Osteoblast (primary cell): ENCODE measurements at regions not wholly inside any gene's neighbourhood (a gene's known extent, or its start where the extent isn't known, plus 50 kb on each side); places are given as distances from the start of the nearest gene placed in this dataset.

ENCODE experiments used
- DNase-seq: peaks from one replicate; pipeline ENCODE4 v3.0.0; 2011; ENCODE audit warnings: low spot score, mixed read lengths; ENCODE audit not compliant: insufficient read length; ENCODE audit errors: missing footprints
- H2AFZ ChIP-seq: 2 replicates; pipeline ENCODE4 v1.6.0; 2011; ENCODE audit warnings: mild to moderate bottlenecking, low read length
- H3K27ac ChIP-seq: 2 replicates; pipeline ENCODE4 v1.5.1; 2011; ENCODE audit warnings: mild to moderate bottlenecking, low read depth, low read length, moderate library complexity
- H3K27me3 ChIP-seq: 2 replicates; pipeline ENCODE4 v1.6.0; 2012; ENCODE audit warnings: mild to moderate bottlenecking, control low read depth, inconsistent platforms, low read length, moderate library complexity; ENCODE audit not compliant: insufficient read depth
- H3K36me3 ChIP-seq: 2 replicates; pipeline ENCODE4 v1.5.1; 2011; ENCODE audit warnings: mild to moderate bottlenecking, low read length, control low read depth, moderate library complexity; ENCODE audit not compliant: insufficient read depth
- H3K4me1 ChIP-seq: 2 replicates; pipeline ENCODE4 v1.5.1; 2011; ENCODE audit warnings: mild to moderate bottlenecking, low read length, control low read depth, moderate library complexity; ENCODE audit not compliant: insufficient read depth
- H3K4me2 ChIP-seq: 2 replicates; pipeline ENCODE4 v1.6.0; 2011; ENCODE audit warnings: mild to moderate bottlenecking, low read length; ENCODE audit not compliant: insufficient read depth
- H3K4me3 ChIP-seq: fragments of 200-600 bp; sonication (generic); 3 replicates; pipeline ENCODE4 v1.5.1; 2012; ENCODE audit warnings: mild to moderate bottlenecking, low read length, inconsistent platforms; ENCODE audit not compliant: insufficient read depth
- H3K79me2 ChIP-seq: 2 replicates; pipeline ENCODE4 v1.6.0; 2012; ENCODE audit warnings: mild to moderate bottlenecking, low read length, control low read depth, inconsistent platforms; ENCODE audit not compliant: insufficient read depth
- H3K9me3 ChIP-seq: 2 replicates; pipeline ENCODE4 v1.5.1; 2011; ENCODE audit warnings: low read depth, low read length, control low read depth
- H4K20me1 ChIP-seq: 2 replicates; pipeline ENCODE4 v1.6.0; 2012; ENCODE audit warnings: mild to moderate bottlenecking, low read length, control low read depth; ENCODE audit not compliant: insufficient read depth
- TF ChIP-seq, protein P1 (sequence below): IDR thresholded peaks from 2 replicates; pipeline ENCODE4 v1.5.1; 2011; ENCODE audit warnings: mild to moderate bottlenecking, low read depth, low read length, moderate library complexity; ENCODE audit errors: extremely low read depth

DNA sequence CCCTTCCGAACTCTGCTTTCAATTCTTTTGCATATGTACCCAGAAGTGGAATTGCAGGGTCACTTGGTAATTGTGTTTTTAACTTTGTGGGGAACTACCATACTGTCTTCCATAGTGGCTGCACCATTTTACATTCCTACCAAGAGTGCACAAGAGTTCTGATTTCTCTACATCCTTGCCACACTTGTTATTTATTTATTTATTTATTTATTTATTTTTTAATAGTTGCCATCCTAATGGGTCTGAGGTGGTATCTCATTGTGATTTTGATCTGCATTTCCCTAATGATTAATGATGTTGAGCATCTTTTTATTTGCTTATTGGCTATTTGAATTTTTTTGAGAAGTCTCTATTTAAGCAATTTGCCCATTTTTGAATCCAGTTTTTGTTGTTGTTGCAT, 422.4 kb downstream of the PTPRU start:
- TF ChIP-seq, protein P1, sequence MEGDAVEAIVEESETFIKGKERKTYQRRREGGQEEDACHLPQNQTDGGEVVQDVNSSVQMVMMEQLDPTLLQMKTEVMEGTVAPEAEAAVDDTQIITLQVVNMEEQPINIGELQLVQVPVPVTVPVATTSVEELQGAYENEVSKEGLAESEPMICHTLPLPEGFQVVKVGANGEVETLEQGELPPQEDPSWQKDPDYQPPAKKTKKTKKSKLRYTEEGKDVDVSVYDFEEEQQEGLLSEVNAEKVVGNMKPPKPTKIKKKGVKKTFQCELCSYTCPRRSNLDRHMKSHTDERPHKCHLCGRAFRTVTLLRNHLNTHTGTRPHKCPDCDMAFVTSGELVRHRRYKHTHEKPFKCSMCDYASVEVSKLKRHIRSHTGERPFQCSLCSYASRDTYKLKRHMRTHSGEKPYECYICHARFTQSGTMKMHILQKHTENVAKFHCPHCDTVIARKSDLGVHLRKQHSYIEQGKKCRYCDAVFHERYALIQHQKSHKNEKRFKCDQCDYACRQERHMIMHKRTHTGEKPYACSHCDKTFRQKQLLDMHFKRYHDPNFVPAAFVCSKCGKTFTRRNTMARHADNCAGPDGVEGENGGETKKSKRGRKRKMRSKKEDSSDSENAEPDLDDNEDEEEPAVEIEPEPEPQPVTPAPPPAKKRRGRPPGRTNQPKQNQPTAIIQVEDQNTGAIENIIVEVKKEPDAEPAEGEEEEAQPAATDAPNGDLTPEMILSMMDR = no peak
- DNase-seq = no peak
- Histone ChIP-seq H3K79me2 (no peaks in the 10 kb centered on the region), H3K36me3 (no peaks in the 10 kb centered on the region), H4K20me1 (no peaks in the 10 kb centered on the region), H3K9me3 (peaks cover 2% of the 10 kb centered on the region), H3K4me3 (no peak overlapping the region), H2AFZ (no peak overlapping the region), H3K4me1 (no peaks in the 10 kb centered on the region), H3K27ac (no peak overlapping the region), H3K27me3 (no peaks in the 10 kb centered on the region), H3K4me2 (no peak overlapping the region)

DNA sequence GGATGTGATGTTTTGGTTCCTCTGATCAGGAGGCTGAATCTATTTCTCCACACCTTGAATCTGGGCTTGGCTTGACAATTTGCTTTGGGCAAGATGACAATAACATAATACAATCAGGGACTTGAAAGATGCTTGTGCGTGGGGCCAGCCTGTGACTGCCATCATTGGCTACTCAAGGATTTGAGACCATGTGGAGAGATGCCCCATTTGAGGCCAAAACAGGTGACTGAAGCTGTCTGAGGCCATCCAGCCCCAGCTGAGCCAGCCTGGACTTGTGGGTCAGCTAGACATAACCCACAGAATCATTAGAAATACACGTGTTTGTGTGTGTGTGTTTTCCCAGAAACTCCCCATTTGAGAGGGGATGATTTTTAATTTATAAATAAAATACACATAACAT, 421.5 kb downstream of the PTPRU start:
- no peak for DNase-seq
- Histone ChIP-seq H2AFZ (no peak overlapping the region), H3K4me2 (no peak overlapping the region), H4K20me1 (no peaks in the 10 kb centered on the region), H3K4me3 (no peak overlapping the region), H3K36me3 (no peaks in the 10 kb centered on the region), H3K27ac (no peak overlapping the region), H3K9me3 (peaks cover 2% of the 10 kb centered on the region), H3K4me1 (no peaks in the 10 kb centered on the region), H3K79me2 (no peaks in the 10 kb centered on the region), H3K27me3 (no peaks in the 10 kb centered on the region)
- TF ChIP-seq, protein P1 = no peak

DNA sequence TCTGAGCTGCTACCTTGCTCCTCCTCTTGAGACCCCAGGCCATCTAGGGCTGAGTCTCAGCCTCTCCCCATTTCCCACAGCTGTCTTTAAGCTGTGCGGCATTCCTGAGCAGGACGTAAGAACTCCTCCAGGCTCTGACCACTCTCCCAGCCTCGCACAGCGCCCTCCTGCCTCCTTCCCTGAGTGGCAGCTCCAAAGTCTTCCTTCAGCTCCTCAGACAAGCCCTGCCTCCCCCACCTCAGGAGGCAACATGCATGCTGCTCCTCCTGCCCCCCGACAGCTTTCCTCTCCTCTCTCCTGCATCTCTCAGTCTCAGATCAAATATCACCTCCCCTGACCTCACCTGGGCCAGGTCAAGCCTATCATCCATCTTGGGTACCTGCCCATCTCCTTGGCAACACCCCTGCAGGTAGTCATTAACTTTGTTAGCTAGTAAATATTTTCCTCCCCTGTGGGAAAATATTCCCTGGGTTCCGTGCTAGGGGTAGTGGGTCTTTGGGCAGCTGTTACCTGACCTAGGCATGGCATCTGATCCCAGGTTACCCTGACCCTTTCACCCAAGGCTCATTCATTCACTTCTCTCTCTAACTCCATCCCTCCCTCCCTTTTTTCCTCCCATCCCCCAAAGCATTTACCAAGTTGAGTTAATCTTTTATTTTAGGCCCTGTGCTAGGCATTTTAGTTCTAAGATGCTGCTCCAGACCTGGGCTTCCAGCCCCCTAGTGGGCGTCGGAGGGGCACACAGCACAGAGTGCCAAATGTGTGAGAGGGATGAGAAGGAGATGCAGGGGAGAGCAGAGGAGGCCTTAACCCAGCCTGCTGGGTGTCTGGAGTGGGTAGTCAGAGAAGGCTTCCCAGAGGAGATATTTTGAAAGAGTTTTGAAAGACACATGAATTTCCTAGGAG, 419.9 kb downstream of the PTPRU start:
- TF ChIP-seq, protein P1 = peak; percentile 53

DNA sequence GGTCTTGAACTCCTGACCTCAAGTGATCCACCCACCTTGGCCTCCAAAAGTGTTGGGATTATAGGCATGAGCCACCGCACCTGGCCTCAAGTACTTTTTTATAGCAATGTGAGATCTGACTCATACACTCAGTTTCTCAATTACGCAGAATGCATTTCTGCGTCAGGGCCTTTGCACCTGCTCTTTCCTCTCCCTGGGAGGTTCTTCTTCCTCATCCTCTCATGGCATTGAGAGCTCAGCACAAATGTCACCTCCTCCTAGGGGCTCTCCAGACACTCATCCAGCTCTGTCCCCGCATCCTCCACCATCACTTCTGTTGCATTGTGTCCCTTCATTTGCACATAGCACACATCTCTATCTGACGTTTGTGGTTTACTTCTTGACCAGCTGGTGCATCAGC, 418.8 kb downstream of the PTPRU start:
- H3K4me3 ChIP-seq = no peak overlapping the region
- no peak overlapping the region for H3K27ac ChIP-seq
- H3K4me2 ChIP-seq = no peak overlapping the region
- H4K20me1 ChIP-seq = no peaks in the 10 kb centered on the region
- no peaks in the 10 kb centered on the region for H3K27me3 ChIP-seq
- no peaks in the 10 kb centered on the region for H3K36me3 ChIP-seq
- H3K4me1 ChIP-seq = no peaks in the 10 kb centered on the region
- no peak overlapping the region for H2AFZ ChIP-seq
- H3K79me2 ChIP-seq = no peaks in the 10 kb centered on the region
- DNase-seq = no peak
- H3K9me3 ChIP-seq = peaks cover 2% of the 10 kb centered on the region
- TF ChIP-seq, protein P1 = no peak

More for the DNA sequence above, 419.9 kb downstream of the PTPRU start:
- Histone ChIP-seq H3K36me3 (no peaks in the 10 kb centered on the region), H3K27me3 (no peaks in the 10 kb centered on the region), H3K4me1 (no peaks in the 10 kb centered on the region), H2AFZ (no peak overlapping the region), H3K27ac (no peak overlapping the region), H3K79me2 (no peaks in the 10 kb centered on the region), H4K20me1 (no peaks in the 10 kb centered on the region), H3K9me3 (peaks cover 2% of the 10 kb centered on the region), H3K4me2 (no peak overlapping the region), H3K4me3 (no peak overlapping the region)
- DNase-seq = no peak
